HepG2 (cell line): ENCODE measurements at regions not wholly inside any gene's neighbourhood (a gene's known extent, or its start where the extent isn't known, plus 50 kb on each side); places are given as distances from the start of the nearest gene placed in this dataset.

Source experiments
- ATAC-seq: fragments of 200-7000 bp; cut with Tn5 transposase; 3 replicates; pipeline ENCODE4 v1.9.1; 2020; ENCODE audit warnings: mild to moderate bottlenecking, moderate library complexity
- BruUV-seq: library from RNA; stranded (reverse); fragments of 400-500 nt; replicated peaks from 2 replicates; lab custom pipeline; 2021; lab: Mats Ljungman, UMichigan
- CTCF ChIA-PET: fragments of 300-600 bp; formaldehyde crosslinking; extraction: SDS; loops from one replicate; lab custom pipeline; 2021; ENCODE audit warnings: low total read pairs, inconsistent platforms, low intra/inter-chr PET ratio; lab: Yijun Ruan, JAX
- POLR2A ChIA-PET: fragments of 350-600 bp; sonication (Branson Sonifier 250); formaldehyde crosslinking; loops from one replicate; lab custom pipeline; 2020; ENCODE audit warnings: antibody characterized with exemption, inconsistent platforms; lab: Yijun Ruan, JAX
- DNase-seq: peaks from one replicate; pipeline ENCODE4 v3.0.0-alpha.2; 2015; ENCODE audit warnings: low spot score
- FAIRE-seq: peaks from 3 replicates; lab custom pipeline; 2011; peaks lifted over from hg19 to GRCh38; lab: Jason Lieb, UNC
- H2AFZ ChIP-seq: one replicate; pipeline ENCODE4 v1.6.1; 2011; ENCODE audit warnings: low read length, inconsistent platforms
- H3K27ac ChIP-seq: fragments of 300-600 bp; 3 replicates; pipeline ENCODE4 v1.8.0; 2011; ENCODE audit warnings: mixed run types, mild to moderate bottlenecking, mixed read lengths, low read length, inconsistent platforms; ENCODE audit not compliant: insufficient read depth; ENCODE audit errors: extremely low read length
- H3K27me3 ChIP-seq, 2 experiments: fragments of 200-600 bp in 1 of 2; 2 replicates in 1 of 2; 3 replicates in 1 of 2; pipeline versions ENCODE4 v1.6.0 to v1.8.0; 2011; ENCODE audit warnings: low read length in 2 of 2, mild to moderate bottlenecking in 2 of 2, moderate library complexity in 2 of 2, inconsistent platforms in 1 of 2; ENCODE audit not compliant: insufficient read depth in 2 of 2, control insufficient read depth in 1 of 2
- H3K36me3 ChIP-seq, 2 experiments: fragments of 200-600 bp in 1 of 2; replicated peaks in 1 of 2; 2 replicates in 1 of 2; 3 replicates in 1 of 2; pipeline versions ENCODE4 v1.5.1 to v1.8.0; 2011; ENCODE audit warnings: low read length in 2 of 2, inconsistent platforms in 1 of 2; ENCODE audit not compliant: insufficient read depth in 2 of 2, control insufficient read depth in 1 of 2
- H3K4me1 ChIP-seq: 2 replicates; pipeline ENCODE4 v1.5.1; 2012; ENCODE audit warnings: low read length, inconsistent platforms; ENCODE audit not compliant: insufficient read depth
- H3K4me2 ChIP-seq: 2 replicates; pipeline ENCODE4 v1.6.0; 2011; ENCODE audit warnings: low read depth, low read length, inconsistent platforms
- H3K4me3 ChIP-seq, 3 experiments: fragments of 200-600 bp in 1 of 3; sonication (generic), shearing (Covaris generic) in 1 of 3; replicated peaks in 1 of 3; 2 replicates each; pipeline ENCODE4 v1.5.1; 2011 to 2016; ENCODE audit warnings: low read length in 3 of 3, inconsistent platforms in 2 of 3, low read depth in 2 of 3, mild to moderate bottlenecking in 2 of 3, control low read depth in 1 of 3, mixed read lengths in 1 of 3; ENCODE audit not compliant: insufficient read depth in 1 of 3
- H3K79me2 ChIP-seq: one replicate; pipeline ENCODE4 v1.6.1; 2011; ENCODE audit warnings: low read length, inconsistent platforms; ENCODE audit not compliant: insufficient read depth
- H3K9ac ChIP-seq: 2 replicates; pipeline ENCODE4 v1.6.0; 2011; ENCODE audit warnings: mild to moderate bottlenecking, low read depth, low read length, inconsistent platforms; ENCODE audit not compliant: insufficient read depth
- H3K9me3 ChIP-seq: 2 replicates; pipeline ENCODE4 v1.5.1; 2012; ENCODE audit warnings: mild to moderate bottlenecking, low read length
- H4K20me1 ChIP-seq: 2 replicates; pipeline ENCODE4 v1.6.0; 2011; ENCODE audit warnings: inconsistent platforms, mild to moderate bottlenecking, low read length, moderate library complexity; ENCODE audit not compliant: insufficient read depth
- DNMT3B ChIP-seq: conservative IDR thresholded peaks from 2 replicates; pipeline ENCODE4 v1.6.1; 2016; ENCODE audit warnings: missing biosample characterization, control low read depth
- MED8 ChIP-seq: sonication (generic); formaldehyde crosslinking; IDR thresholded peaks from 2 replicates; pipeline ENCODE4 v1.8.1; 2023; ENCODE audit warnings: mild to moderate bottlenecking, missing genetic modification reagents; ENCODE audit not compliant: insufficient replicate concordance
- NFATC3 ChIP-seq: sonication (generic); formaldehyde crosslinking; IDR thresholded peaks from 2 replicates; pipeline ENCODE4 v1.5.1; 2020; ENCODE audit warnings: mild to moderate bottlenecking, missing genetic modification reagents
- NR1H2 ChIP-seq: sonication (generic); formaldehyde crosslinking; IDR thresholded peaks from 2 replicates; pipeline ENCODE4 v1.8.1; 2022; ENCODE audit warnings: low read depth, missing genetic modification reagents, borderline replicate concordance
- POGZ ChIP-seq: sonication (generic); formaldehyde crosslinking; IDR thresholded peaks from 2 replicates; pipeline ENCODE4 v1.4.0; 2020; ENCODE audit warnings: mild to moderate bottlenecking, missing genetic modification reagents
- PRMT3 ChIP-seq: sonication (generic); formaldehyde crosslinking; IDR thresholded peaks from 2 replicates; pipeline ENCODE4 v1.8.1; 2022; ENCODE audit warnings: low read depth, mild to moderate bottlenecking, moderate library complexity, missing genetic modification reagents, borderline replicate concordance
- TGIF2 ChIP-seq: IDR thresholded peaks from 2 replicates; pipeline ENCODE4 v1.6.1; 2016; ENCODE audit warnings: control low read depth, missing compliant biosample characterization
- ZNF782 ChIP-seq: sonication (generic); formaldehyde crosslinking; IDR thresholded peaks from 2 replicates; pipeline ENCODE4 v1.4.0; 2020; ENCODE audit warnings: missing genetic modification reagents, mild to moderate bottlenecking, borderline replicate concordance
- ZNF788 ChIP-seq: sonication (generic); formaldehyde crosslinking; IDR thresholded peaks from 2 replicates; pipeline ENCODE4 v1.5.0; 2020; ENCODE audit warnings: mild to moderate bottlenecking, missing genetic modification reagents, borderline replicate concordance
- ZNF816 ChIP-seq: sonication (generic); formaldehyde crosslinking; IDR thresholded peaks from 2 replicates; pipeline ENCODE4 v1.8.0; 2022; ENCODE audit warnings: missing genetic modification reagents, mild to moderate bottlenecking, borderline replicate concordance
- ZSCAN21 ChIP-seq: sonication (generic); formaldehyde crosslinking; IDR thresholded peaks from 2 replicates; pipeline ENCODE4 v1.8.0; 2022; ENCODE audit warnings: mild to moderate bottlenecking, missing genetic modification reagents, moderate library complexity, borderline replicate concordance
- WGBS: methylation state at CpG from one replicate; pipeline ENCODE4 v1.1.6; 2017; ENCODE audit warnings: low lambda C conversion rate; 5-methylcytosine and 5-hydroxymethylcytosine counted together
- in situ Hi-C: cut with HindIII; loops from 2 replicates; pipeline ENCODE4 v1.10.0; 2017; ENCODE audit warnings: low pct_unique_long_range_greater_than_20kb; ENCODE audit not compliant: extremely low pct_ligation_motif_present
- intact Hi-C: fragments of 100-400 bp; cut with micrococcal nuclease; formaldehyde crosslinking; loops from one replicate; pipeline ENCODE4 v1.10.0; 2022; ENCODE audit not compliant: unreplicated experiment
- TF ChIP-seq, protein P1 (sequence below): sonication (generic); formaldehyde crosslinking; IDR thresholded peaks from 2 replicates; pipeline ENCODE4 v1.8.0; 2022; ENCODE audit warnings: mild to moderate bottlenecking, missing genetic modification reagents, moderate library complexity
- TF ChIP-seq, protein P2 (sequence below): sonication (generic); formaldehyde crosslinking; IDR thresholded peaks from 2 replicates; pipeline ENCODE4 v1.4.0; 2020; ENCODE audit warnings: mild to moderate bottlenecking, low read depth, missing genetic modification reagents
- TF ChIP-seq, protein P3 (sequence below): IDR thresholded peaks from 2 replicates; pipeline ENCODE4 v1.6.1; 2012; ENCODE audit warnings: inconsistent platforms
- TF ChIP-seq, protein P4 (sequence below): sonication (generic); formaldehyde crosslinking; IDR thresholded peaks from 2 replicates; pipeline ENCODE4 v1.5.0; 2020; ENCODE audit warnings: missing genetic modification reagents, mild to moderate bottlenecking, borderline replicate concordance

DNA sequence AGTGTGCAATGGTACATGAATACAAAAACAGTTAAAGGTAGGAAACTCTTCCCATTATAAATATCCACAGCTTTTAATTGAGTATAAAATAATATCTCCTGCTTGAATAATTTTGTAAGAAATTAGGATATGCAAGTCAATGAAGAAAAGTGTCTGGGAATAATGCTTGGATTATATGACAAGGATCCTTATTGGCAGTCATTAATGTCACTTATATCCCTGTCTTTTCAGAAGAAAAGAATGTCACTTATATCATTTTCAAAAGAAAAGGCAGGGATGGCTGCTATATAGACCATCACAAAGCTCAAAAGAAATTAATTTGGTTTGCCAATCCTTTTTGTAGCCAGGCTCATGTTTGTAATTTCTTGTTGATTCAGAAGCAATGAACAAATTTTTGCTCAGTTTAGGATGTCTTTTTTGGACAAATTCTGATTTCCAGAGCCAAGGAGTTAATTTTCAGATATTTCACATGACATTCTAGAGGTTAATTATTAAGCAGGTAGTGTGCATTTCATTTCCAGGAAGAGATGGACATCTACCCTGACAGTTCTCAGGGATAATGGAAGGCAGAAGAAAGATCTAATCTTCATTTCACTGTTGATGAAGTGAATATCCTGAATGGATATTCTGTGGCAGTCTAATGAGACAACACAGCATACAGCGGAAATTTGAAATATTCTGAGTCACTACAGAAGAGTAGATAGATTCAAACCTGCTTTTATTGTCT, 299.8 kb downstream of the RPS29 start:
- in situ Hi-C loops (no loop called here), intact Hi-C loops (no loop called here)
- POLR2A ChIA-PET, result no interaction called here
- Histone ChIP-seq H3K27ac (no peak overlapping the region), H3K9ac (no peak overlapping the region), H3K4me1 (no peaks in the 10 kb centered on the region), H4K20me1 (no peaks in the 10 kb centered on the region), H3K4me2 (no peak overlapping the region), H3K79me2 (no peaks in the 10 kb centered on the region), H3K4me3 (no peak overlapping the region), H2AFZ (no peak overlapping the region), H3K27me3 (no peaks in the 10 kb centered on the region; a peak in 2 of 5 replicates), H3K36me3 (no peaks in the 10 kb centered on the region), H3K9me3 (no peaks in the 10 kb centered on the region)
- ATAC-seq (no peak), FAIRE-seq (no peak), DNase-seq (no peak)
- 0% methylated on average over 1 of the region's 1 CpG for WGBS
- CTCF ChIA-PET, result no interaction called here
- no TSS peak for BruUV-seq
- no peak for TF ChIP-seq ZNF788 (CRISPR knock-in tag)
- no peak for TF ChIP-seq TGIF2
- TF ChIP-seq, protein P1, sequence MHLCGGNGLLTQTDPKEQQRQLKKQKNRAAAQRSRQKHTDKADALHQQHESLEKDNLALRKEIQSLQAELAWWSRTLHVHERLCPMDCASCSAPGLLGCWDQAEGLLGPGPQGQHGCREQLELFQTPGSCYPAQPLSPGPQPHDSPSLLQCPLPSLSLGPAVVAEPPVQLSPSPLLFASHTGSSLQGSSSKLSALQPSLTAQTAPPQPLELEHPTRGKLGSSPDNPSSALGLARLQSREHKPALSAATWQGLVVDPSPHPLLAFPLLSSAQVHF (CRISPR knock-in tag), result no peak
- TF ChIP-seq ZSCAN21 (CRISPR knock-in tag), result no peak
- TF ChIP-seq NR1H2 (CRISPR knock-in tag), result no peak
- TF ChIP-seq PRMT3 (CRISPR knock-in tag), result no peak

DNA sequence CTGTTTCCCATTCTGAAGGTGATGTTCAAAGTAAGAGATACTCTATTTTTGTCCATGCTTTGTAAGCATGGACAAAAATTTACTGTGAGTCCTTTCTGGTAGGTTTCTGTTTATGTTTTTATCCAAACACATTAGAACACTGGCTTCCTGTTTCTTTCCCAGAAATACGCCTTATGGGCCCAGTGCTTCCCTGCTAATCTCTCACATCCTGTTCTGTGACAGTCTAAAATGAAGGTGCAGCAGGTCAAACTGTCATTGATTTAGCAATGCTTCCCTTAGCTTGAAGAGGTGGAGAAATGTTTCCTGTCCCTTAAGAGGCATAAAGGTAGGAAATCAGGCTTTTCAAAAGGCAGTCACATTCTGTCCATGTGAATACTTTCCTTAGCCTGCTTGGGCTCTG, 305.6 kb downstream of the RPS29 start:
- ATAC-seq, result no peak
- POLR2A ChIA-PET, result no interaction called here
- TF ChIP-seq ZNF782 (CRISPR knock-in tag), result no peak
- TF ChIP-seq PRMT3 (CRISPR knock-in tag), result no peak
- no peak for TF ChIP-seq MED8 (CRISPR knock-in tag)
- TF ChIP-seq, protein P2, sequence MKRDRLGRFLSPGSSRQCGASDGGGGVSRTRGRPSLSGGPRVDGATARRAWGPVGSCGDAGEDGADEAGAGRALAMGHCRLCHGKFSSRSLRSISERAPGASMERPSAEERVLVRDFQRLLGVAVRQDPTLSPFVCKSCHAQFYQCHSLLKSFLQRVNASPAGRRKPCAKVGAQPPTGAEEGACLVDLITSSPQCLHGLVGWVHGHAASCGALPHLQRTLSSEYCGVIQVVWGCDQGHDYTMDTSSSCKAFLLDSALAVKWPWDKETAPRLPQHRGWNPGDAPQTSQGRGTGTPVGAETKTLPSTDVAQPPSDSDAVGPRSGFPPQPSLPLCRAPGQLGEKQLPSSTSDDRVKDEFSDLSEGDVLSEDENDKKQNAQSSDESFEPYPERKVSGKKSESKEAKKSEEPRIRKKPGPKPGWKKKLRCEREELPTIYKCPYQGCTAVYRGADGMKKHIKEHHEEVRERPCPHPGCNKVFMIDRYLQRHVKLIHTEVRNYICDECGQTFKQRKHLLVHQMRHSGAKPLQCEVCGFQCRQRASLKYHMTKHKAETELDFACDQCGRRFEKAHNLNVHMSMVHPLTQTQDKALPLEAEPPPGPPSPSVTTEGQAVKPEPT (CRISPR knock-in tag), result no peak
- TF ChIP-seq ZNF816 (CRISPR knock-in tag), result no peak
- TF ChIP-seq DNMT3B (CRISPR knock-in tag), result no peak
- TF ChIP-seq POGZ (CRISPR knock-in tag), result no peak
- TF ChIP-seq, protein P3, sequence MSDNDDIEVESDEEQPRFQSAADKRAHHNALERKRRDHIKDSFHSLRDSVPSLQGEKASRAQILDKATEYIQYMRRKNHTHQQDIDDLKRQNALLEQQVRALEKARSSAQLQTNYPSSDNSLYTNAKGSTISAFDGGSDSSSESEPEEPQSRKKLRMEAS, result no peak
- TF ChIP-seq, protein P4, sequence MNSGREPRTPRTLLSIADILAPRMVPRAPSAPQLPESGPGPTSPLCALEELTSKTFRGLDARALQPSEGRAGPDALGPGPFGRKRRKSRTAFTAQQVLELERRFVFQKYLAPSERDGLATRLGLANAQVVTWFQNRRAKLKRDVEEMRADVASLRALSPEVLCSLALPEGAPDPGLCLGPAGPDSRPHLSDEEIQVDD (CRISPR knock-in tag), result no peak
- TF ChIP-seq NFATC3, result no peak

More for the DNA sequence above, 305.6 kb downstream of the RPS29 start:
- intact Hi-C loops (no loop called here), in situ Hi-C loops (no loop called here)
- Histone ChIP-seq H4K20me1 (no peaks in the 10 kb centered on the region), H3K4me2 (no peak overlapping the region), H3K9ac (no peak overlapping the region), H3K36me3 (no peaks in the 10 kb centered on the region), H3K4me1 (no peaks in the 10 kb centered on the region), H3K4me3 (no peak overlapping the region), H3K9me3 (no peaks in the 10 kb centered on the region), H3K79me2 (no peaks in the 10 kb centered on the region), H3K27me3 (no peaks in the 10 kb centered on the region; a peak in 1 of 5 replicates), H2AFZ (no peak overlapping the region), H3K27ac (no peak overlapping the region)
- DNase-seq (no peak), FAIRE-seq (no peak)
- no TSS peak for BruUV-seq
- CTCF ChIA-PET, result no interaction called here
- 0% methylated on average over 1 of the region's 1 CpG for WGBS
